H9 (cell line): ENCODE measurements at regions not wholly inside any gene's neighbourhood (a gene's known extent, or its start where the extent isn't known, plus 50 kb on each side); places are given as distances from the start of the nearest gene placed in this dataset.

Experiments
- DNase-seq: peaks from one replicate; pipeline ENCODE4 v3.0.0-alpha.2; 2017
- H2AFZ ChIP-seq: one replicate; pipeline ENCODE4 v1.6.1; 2013; ENCODE audit warnings: mild to moderate bottlenecking, low read length, control low read depth, moderate library complexity
- H2AK5ac ChIP-seq: 2 replicates; pipeline ENCODE4 v1.6.1; 2013; ENCODE audit warnings: low read length, control low read depth, mixed read lengths; ENCODE audit not compliant: insufficient read length
- H2BK120ac ChIP-seq: one replicate; pipeline ENCODE4 v1.6.1; 2013; ENCODE audit warnings: low read depth, mild to moderate bottlenecking, low read length, control low read depth, inconsistent platforms; ENCODE audit not compliant: poor library complexity, severe bottlenecking
- H2BK12ac ChIP-seq: 2 replicates; pipeline ENCODE4 v1.6.1; 2013; ENCODE audit warnings: low read length, control low read depth, mixed read lengths, low read depth; ENCODE audit not compliant: insufficient read length
- H2BK15ac ChIP-seq: 2 replicates; pipeline ENCODE4 v1.6.1; 2013; ENCODE audit warnings: low read depth, low read length, control low read depth
- H2BK20ac ChIP-seq: one replicate; pipeline ENCODE4 v1.6.1; 2013; ENCODE audit warnings: low read depth, mild to moderate bottlenecking, low read length, control low read depth, inconsistent platforms; ENCODE audit not compliant: poor library complexity, severe bottlenecking
- H2BK5ac ChIP-seq: 2 replicates; pipeline ENCODE4 v1.6.1; 2013; ENCODE audit warnings: low read length, control low read depth, mixed read lengths; ENCODE audit not compliant: insufficient read length
- H3K14ac ChIP-seq: 2 replicates; pipeline ENCODE4 v1.6.1; 2013; ENCODE audit warnings: low read length, control low read depth; ENCODE audit not compliant: insufficient read depth
- H3K18ac ChIP-seq: 2 replicates; pipeline ENCODE4 v1.6.1; 2013; ENCODE audit warnings: low read depth, mild to moderate bottlenecking, mixed read lengths, low read length, control low read depth; ENCODE audit not compliant: insufficient read length
- H3K23ac ChIP-seq: 2 replicates; pipeline ENCODE4 v1.6.1; 2013; ENCODE audit warnings: low read length, control low read depth, mixed read lengths, low read depth; ENCODE audit not compliant: insufficient read length
- H3K23me2 ChIP-seq: 2 replicates; pipeline ENCODE4 v1.6.1; 2013; ENCODE audit warnings: low read depth, mild to moderate bottlenecking, mixed read lengths, low read length, control low read depth; ENCODE audit not compliant: insufficient read length, poor library complexity, severe bottlenecking
- H3K27ac ChIP-seq: 2 replicates; pipeline ENCODE4 v1.5.1; 2013; ENCODE audit warnings: low read length, control low read depth, mixed read lengths, low read depth; ENCODE audit not compliant: insufficient read length
- H3K27me3 ChIP-seq: 2 replicates; pipeline ENCODE4 v1.6.1; 2013; ENCODE audit warnings: low read length, control low read depth, inconsistent platforms; ENCODE audit not compliant: insufficient read depth
- H3K4ac ChIP-seq: 2 replicates; pipeline ENCODE4 v1.6.1; 2013; ENCODE audit warnings: low read depth, mild to moderate bottlenecking, control low read depth, inconsistent platforms, low read length, moderate library complexity
- H3K4me1 ChIP-seq: 2 replicates; pipeline ENCODE4 v1.6.1; 2013; ENCODE audit warnings: low read length, control low read depth, inconsistent platforms; ENCODE audit not compliant: insufficient read depth
- H3K4me2 ChIP-seq: 2 replicates; pipeline ENCODE4 v1.6.1; 2013; ENCODE audit warnings: low read length, control low read depth, mixed read lengths; ENCODE audit not compliant: insufficient read length, insufficient read depth
- H3K56ac ChIP-seq: 2 replicates; pipeline ENCODE4 v1.6.1; 2013; ENCODE audit warnings: low read depth, mild to moderate bottlenecking, mixed read lengths, low read length, control low read depth; ENCODE audit not compliant: insufficient read length
- H3K79me1 ChIP-seq: 2 replicates; pipeline ENCODE4 v1.6.1; 2013; ENCODE audit warnings: low read depth, mild to moderate bottlenecking, moderate library complexity, low read length, control low read depth, inconsistent platforms; ENCODE audit not compliant: insufficient read depth, poor library complexity, severe bottlenecking
- H3K79me2 ChIP-seq: 2 replicates; pipeline ENCODE4 v1.6.1; 2013; ENCODE audit warnings: low read length, control low read depth, inconsistent platforms; ENCODE audit not compliant: insufficient read depth
- H3K9ac ChIP-seq: 2 replicates; pipeline ENCODE4 v1.6.1; 2013; ENCODE audit warnings: low read length, control low read depth, mixed read lengths; ENCODE audit not compliant: insufficient read length; ENCODE audit errors: extremely low read depth
- H3K9me3 ChIP-seq: one replicate; pipeline ENCODE4 v1.6.1; 2013; ENCODE audit warnings: low read depth, low read length, inconsistent platforms; ENCODE audit not compliant: control insufficient read depth
- H3T11ph ChIP-seq: one replicate; pipeline ENCODE4 v1.6.1; 2013; ENCODE audit warnings: mild to moderate bottlenecking, low read length, control low read depth, inconsistent platforms
- H4K20me1 ChIP-seq: one replicate; pipeline ENCODE4 v1.6.1; 2013; ENCODE audit not compliant: control insufficient read depth, insufficient read length, insufficient read depth
- H4K5ac ChIP-seq: 2 replicates; pipeline ENCODE4 v1.6.1; 2013; ENCODE audit warnings: low read depth, mild to moderate bottlenecking, mixed read lengths, low read length, control low read depth; ENCODE audit not compliant: insufficient read length
- H4K8ac ChIP-seq: replicated peaks from 2 replicates; pipeline ENCODE4 v1.6.1; 2013; ENCODE audit warnings: low read length, control low read depth, mixed read lengths, low read depth; ENCODE audit not compliant: insufficient read length
- H4K91ac ChIP-seq: 2 replicates; pipeline ENCODE4 v1.6.1; 2013; ENCODE audit warnings: low read depth, mild to moderate bottlenecking, moderate library complexity, mixed read lengths, low read length, control low read depth; ENCODE audit not compliant: insufficient read length
- H3K27ac Mint-ChIP-seq, 3 experiments: 2 replicates in 2 of 3; 3 replicates in 1 of 3; pipeline ENCODE4 v1.8.0; 2020 to 2021; ENCODE audit warnings: mixed read lengths in 3 of 3, mild to moderate bottlenecking in 1 of 3, moderate library complexity in 1 of 3
- H3K27me3 Mint-ChIP-seq: 2 replicates; pipeline ENCODE4 v1.8.0; 2021; ENCODE audit warnings: low read depth, mild to moderate bottlenecking, moderate library complexity, mixed read lengths
- H3K36me3 Mint-ChIP-seq, 3 experiments: 2 replicates in 2 of 3; 3 replicates in 1 of 3; pipeline ENCODE4 v1.8.0; 2020 to 2021; ENCODE audit warnings: low read depth in 3 of 3, mixed read lengths in 3 of 3; ENCODE audit not compliant: insufficient read depth in 1 of 3
- H3K4me1 Mint-ChIP-seq, 2 experiments: 2 replicates each; pipeline ENCODE4 v1.8.0; 2020; ENCODE audit warnings: mixed read lengths in 2 of 2
- H3K4me3 Mint-ChIP-seq, 2 experiments: 2 replicates in 1 of 2; 3 replicates in 1 of 2; pipeline ENCODE4 v1.8.0; 2020 to 2021; ENCODE audit warnings: mild to moderate bottlenecking in 2 of 2, mixed read lengths in 2 of 2, moderate library complexity in 1 of 2
- H3K9me3 Mint-ChIP-seq, 2 experiments: 2 replicates in 1 of 2; 3 replicates in 1 of 2; pipeline ENCODE4 v1.8.0; 2020; ENCODE audit warnings: mild to moderate bottlenecking in 2 of 2, mixed read lengths in 2 of 2, moderate library complexity in 1 of 2
- CTCF ChIP-seq: fragments of 200-600 bp; sonication (generic); conservative IDR thresholded peaks from 3 replicates; pipeline ENCODE4 v1.8.0; 2021; ENCODE audit warnings: antibody characterized with exemption, mild to moderate bottlenecking
- WGBS: extraction: QIAGEN DNeasy Blood & Tissue Kit; methylation state at CpG from one replicate; pipeline ENCODE4 v1.1.7; 2013; ENCODE audit warnings: missing lambda C conversion rate, low lambda C conversion rate, mixed read lengths; ENCODE audit not compliant: insufficient read length; ENCODE audit errors: extremely low coverage; 5-methylcytosine and 5-hydroxymethylcytosine counted together

- Histone ChIP-seq H2BK20ac (no peak overlapping the region), H4K20me1 (no peaks in the 10 kb centered on the region), H3K27me3 (no peaks in the 10 kb centered on the region), H2AK5ac (no peak overlapping the region), H3K79me1 (no peaks in the 10 kb centered on the region), H2BK15ac (no peak overlapping the region), H3K27ac (no peak overlapping the region), H3K79me2 (no peaks in the 10 kb centered on the region), H2AFZ (no peak overlapping the region), H3K23ac (no peak overlapping the region), H2BK5ac (no peak overlapping the region), H2BK120ac (no peak overlapping the region), H3K56ac (no peak overlapping the region), H3K4me2 (no peak overlapping the region), H4K91ac (no peak overlapping the region), H4K8ac (no peak overlapping the region), H4K5ac (no peak overlapping the region), H3K18ac (no peak overlapping the region), H3K4me1 (0 out of 2 replicates have a peak, but pooled peaks cover 4% of the 10 kb centered on the region), H3K9me3 (no peaks in the 10 kb centered on the region), H3K23me2 (no peaks in the 10 kb centered on the region), H2BK12ac (no peak overlapping the region), H3K14ac (no peak overlapping the region), H3K4ac (no peak overlapping the region), H3K9ac (no peak overlapping the region), H3T11ph (no peak overlapping the region)
- H3K27me3 Mint-ChIP-seq: no peaks in the 10 kb centered on the region
- H3K27ac Mint-ChIP-seq: no peak overlapping the region
- H3K9me3 Mint-ChIP-seq: no peaks in the 10 kb centered on the region
- DNase-seq: no peak
- H3K36me3 Mint-ChIP-seq: no peaks in the 10 kb centered on the region
- no peak overlapping the region for H3K4me3 Mint-ChIP-seq
- H3K4me1 Mint-ChIP-seq: peaks cover 4 to 9% of the 10 kb centered on the region in 2 experiments; a peak in 3 of 4 replicates
- no peak for TF ChIP-seq CTCF
- WGBS: no CpG with 5 or more reads among the region's 2 CpGs
These were observed 179.4 kb upstream of the JAG1 start for GRCh38 chr20:10853176-10853575.
